NOMO-1 treated with dmso at 0.1 percent for 144 hours (cell line): ENCODE measurements at regions not wholly inside any gene's neighbourhood (a gene's known extent, or its start where the extent isn't known, plus 50 kb on each side); places are given as distances from the start of the nearest gene placed in this dataset.

ENCODE experiments used
- DNase-seq: peaks from one replicate; lab custom pipeline; 2025; ENCODE audit not compliant: unreplicated experiment; lab: John Stamatoyannopoulos, UW

GRCh38 chr20:57048027-57048869 lies 218.2 kb downstream of the BMP7 start:
- DNase-seq, result peak; percentile 68

DNA sequence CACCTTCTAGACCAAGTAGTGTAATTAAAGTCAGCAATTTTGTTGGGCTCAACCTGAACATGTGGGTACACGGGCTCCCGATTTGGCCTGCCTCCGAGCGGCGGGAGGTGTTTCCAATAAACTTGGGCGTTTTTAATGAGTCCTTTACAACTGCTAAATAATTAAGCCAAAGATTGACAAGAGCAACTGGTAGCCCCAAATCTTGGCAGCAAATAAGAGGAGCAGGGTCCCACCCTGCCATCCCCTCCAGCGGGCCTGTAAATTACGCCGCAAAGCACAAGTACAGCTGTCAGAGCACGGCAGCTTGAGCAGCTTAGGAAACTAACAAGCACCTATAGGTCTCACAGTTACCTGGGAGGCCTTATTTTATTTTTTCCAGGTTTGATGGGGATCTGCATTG lies 217.1 kb downstream of the BMP7 start:
- no peak for DNase-seq

GRCh38 chr20:57051096-57051495 lies 215.3 kb downstream of the BMP7 start:
- no peak for DNase-seq

- no peak for DNase-seq
Observed at GRCh38 chr20:57053067-57053466, 213.4 kb downstream of the BMP7 start.

DNA sequence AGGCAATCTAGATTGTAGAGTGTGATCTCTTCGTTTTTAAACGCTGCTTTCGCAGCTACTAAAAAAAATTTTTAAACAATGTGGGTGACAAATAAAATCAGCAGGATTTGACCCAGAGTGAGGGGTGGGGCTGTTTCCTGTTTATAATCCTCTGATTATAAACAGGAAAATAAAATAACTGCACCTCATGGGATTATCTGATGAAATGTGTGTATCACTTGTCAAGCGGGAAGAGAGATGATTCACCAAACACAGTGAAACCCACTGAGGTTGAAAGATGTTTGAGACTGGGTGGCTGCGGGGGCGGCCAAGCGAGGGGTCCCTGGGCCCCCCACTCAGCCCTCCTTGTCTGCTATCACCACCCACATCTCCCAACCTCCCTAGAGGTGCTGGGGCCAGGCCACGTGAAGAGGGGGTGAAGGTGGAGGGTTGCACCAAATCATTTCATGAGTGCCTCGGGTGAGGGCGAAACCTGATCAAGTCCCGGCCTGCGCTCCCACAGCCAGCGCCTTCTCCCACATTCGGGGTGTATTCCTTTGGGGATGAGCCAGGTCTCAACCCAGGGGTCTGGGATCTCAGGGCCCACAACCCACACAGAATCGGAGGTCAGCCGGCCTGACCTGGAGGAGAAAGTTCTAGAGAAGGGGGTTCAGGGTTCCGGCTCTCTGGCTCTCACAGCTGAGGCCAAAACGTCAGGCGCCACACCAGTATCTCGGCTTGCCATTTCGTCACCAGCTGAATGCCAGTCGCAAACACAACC lies 212.5 kb downstream of the BMP7 start:
- DNase-seq, result no peak

GRCh38 chr20:57055345-57055744 lies 211.1 kb downstream of the BMP7 start:
- DNase-seq, result no peak

DNA sequence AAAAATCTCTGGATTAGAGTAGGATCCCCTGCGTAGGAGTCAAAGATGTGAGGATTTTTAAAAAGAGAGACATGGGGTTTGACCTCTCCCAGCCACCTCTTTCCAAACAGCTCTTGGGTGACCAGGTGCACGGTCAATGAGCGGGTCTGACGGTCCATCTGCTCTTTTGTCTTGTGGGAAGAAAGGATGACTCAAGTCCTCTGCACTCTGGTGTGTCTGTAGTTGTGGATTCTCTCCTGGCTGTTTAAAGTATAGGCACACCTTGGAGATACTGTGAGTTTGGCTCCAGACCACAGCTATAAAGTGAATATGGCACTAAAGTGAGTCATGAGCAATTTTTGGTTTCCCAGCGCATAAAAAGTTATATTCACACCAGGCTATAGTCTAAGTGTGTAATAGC lies 209.8 kb downstream of the BMP7 start:
- no peak for DNase-seq

- DNase-seq, result no peak
Observed at GRCh38 chr20:57059055-57059596, 207.3 kb downstream of the BMP7 start.

DNA sequence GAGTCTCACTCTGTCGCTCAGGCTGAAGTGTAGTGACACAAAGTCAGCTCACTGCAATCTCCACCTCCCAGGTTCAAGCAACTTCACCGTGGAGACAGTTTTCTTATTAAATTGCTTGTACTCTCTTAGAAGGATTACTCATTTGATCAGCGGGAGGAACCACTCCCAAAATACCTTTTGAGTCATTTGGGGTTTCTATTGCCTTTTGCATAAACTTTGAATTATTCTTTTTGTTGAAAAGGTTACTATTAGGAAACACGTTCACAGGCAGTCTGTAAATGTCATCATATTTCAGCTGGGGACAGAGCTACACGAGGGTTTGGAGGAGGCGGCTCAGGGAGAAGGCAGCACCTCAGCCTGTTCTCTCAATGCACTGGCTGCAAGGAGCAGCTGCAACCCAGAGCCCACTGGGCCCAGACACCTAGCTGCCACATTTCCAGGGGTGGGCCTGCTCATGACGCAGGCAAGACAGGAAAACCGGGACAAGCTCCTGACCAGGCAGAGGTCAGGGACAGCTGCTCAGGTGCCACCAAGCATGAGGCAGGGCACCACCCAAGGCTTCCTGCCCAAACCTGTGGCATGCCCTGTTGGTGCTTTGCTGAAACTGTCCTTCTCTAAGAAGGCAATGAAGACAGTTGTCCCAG lies 205.9 kb downstream of the BMP7 start:
- no peak for DNase-seq

DNA sequence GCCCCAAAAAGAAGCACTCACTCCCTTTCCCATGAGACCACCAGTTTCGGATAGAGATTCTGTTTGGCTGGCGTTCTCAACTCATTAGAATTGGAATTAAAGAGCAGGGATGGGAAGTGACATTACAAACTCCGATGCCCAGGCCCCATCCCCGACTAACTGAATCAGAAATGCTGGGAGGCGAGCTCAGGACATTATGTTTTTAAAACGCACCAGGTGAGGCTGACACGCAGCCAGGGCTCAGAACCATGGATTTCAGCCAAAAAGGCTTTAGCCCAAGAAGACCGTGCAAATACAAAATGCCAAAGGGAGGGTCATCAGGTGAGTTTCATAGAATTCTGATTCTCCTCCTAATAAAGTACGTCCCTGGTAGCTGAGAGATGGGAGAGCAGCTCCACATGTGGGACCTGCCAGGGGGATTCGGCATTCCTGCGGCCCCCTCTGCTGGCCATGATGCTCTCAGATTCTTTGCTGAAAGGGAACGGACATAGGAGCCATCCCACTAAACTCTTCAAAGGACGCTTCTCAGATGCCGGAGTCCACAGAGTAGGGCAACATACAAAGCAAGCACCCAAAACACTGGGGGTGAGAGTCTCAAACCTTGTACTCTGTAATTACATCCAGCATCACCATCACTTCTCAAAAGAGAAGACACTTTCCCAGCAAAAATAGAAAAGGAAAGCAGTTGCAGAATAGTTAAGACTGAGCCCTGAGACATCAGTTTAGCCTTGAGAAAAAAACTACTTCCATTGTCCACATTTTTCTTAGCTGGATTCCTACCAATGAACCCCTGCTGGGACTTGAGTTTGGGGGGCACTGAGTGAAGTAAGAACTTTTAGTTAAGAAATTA lies 205.2 kb downstream of the BMP7 start:
- no peak for DNase-seq

GRCh38 chr20:57062241-57062640 lies 204.2 kb downstream of the BMP7 start:
- no peak for DNase-seq

DNA sequence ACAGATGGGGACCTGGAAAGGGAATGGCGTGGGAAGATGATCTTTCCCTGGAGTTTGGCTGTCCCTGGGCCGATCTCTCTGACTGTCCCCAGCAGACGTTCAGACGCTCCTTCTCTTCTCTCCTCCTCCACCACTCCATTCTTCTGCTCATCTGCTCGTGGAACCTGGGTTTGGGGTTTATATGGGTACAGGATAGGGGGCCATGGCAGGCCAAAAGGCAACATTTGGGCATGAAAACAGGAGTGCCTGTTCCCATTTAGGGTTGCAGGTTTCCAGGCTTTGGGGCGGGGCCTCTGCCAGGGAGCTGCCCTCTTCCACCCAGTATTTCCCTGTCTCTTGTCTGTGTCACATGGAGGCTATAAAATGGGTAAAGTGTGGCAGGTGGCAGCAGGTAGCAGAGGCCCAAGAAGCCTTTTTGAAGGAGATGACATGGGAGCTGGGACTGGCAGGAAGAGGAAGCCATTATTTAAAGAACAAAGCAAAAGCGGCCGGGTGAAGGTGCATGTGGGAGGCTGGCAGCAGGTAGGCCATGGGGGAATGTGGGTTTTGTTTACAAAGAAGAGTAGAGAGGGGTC lies 203.7 kb downstream of the BMP7 start:
- no peak for DNase-seq

DNA sequence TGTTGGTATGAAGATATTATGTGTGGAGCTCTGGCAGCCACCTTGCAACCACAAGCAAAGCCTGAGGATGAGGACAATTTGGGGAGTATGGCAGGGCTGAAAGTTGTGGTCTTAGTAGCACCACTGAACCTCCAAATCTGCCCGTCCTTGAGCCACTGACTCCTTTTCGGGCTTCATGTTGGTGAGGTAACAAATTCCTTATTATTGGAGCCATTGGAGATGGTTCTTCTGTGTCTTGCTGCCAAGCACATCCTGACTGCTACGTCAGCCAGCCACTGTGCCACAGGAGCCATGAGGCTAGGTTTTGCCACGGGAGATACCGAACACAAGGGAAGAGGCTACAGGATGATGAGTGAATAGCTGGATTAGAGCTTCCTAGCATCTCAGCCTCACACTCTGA lies 201.6 kb downstream of the BMP7 start:
- no peak for DNase-seq

DNA sequence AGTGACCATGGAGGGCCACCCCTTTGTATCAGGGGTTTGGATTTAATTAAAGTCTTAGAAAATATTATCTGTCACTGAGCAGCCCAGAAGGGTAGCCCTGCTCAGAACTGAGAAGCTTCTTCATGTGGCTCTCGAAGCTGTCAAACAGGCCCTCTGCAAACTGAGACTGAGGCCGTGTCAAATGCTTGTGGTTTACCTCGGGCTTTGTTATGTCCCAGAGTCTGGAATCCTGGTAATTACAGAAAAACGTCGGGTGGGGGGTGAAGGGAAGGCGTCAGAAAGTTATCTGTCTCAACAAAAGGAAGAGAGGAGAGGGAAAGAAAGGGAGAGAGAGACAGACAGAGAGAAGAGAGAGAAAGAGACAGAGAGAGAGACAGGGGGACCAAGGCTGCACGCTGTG lies 200.8 kb downstream of the BMP7 start:
- DNase-seq, result no peak

DNA sequence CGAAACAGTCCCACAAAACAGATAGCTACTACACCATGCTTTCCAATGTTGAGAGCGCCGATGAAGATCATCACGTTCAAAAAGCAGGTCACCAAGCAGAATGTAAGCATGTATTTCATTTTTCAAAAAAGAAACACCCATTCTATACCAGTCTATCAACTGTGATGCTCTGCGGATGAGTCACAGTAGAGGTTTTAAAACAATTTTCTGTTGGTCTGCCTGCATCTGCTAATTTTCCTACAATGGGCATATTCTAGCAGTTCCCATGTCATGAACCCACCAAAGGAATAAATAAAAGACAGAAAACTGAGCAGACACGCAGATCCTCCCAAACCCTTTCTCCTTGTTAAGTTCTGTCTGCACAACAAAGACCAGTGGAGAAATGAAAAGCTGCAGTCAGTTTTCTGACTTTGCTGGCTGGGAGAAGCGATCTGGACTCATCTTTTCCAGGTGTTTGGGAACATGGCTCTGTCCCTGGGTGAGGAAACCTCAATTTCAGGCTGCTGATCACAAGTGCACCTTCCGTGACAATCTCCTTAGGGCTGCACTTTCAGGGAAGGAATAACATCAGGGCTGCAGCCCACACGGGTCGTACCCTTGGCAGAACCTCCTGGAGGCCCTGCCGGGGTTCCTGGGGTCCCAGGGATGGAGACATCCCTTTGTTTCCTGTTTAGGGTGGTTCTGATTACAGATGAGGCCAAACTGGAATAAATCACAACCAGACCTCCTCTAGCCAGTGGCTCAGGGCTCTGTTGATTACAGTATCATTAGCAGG lies 200.1 kb downstream of the BMP7 start:
- no peak for DNase-seq

DNA sequence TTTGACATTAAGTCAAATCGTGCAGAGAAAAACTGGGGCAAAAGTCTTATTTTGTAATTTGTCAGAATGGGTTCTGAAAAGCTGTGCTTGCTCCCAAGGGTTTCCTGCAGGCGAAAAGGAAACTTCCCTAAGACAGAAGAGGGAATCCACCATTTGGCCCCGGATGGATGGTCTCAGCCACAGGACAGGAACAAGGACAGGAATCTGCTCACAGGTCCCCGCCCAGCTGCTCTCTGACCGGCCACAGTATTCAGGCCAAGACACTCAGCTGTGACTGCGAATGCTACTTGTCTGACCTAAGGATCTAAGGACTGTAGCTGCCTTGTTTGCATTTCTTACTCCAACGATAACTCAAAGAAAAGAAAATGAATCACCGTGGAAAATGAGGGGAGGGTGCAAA lies 197.0 kb downstream of the BMP7 start:
- no peak for DNase-seq

GRCh38 chr20:57070296-57070695 lies 196.1 kb downstream of the BMP7 start:
- DNase-seq, result no peak

DNA sequence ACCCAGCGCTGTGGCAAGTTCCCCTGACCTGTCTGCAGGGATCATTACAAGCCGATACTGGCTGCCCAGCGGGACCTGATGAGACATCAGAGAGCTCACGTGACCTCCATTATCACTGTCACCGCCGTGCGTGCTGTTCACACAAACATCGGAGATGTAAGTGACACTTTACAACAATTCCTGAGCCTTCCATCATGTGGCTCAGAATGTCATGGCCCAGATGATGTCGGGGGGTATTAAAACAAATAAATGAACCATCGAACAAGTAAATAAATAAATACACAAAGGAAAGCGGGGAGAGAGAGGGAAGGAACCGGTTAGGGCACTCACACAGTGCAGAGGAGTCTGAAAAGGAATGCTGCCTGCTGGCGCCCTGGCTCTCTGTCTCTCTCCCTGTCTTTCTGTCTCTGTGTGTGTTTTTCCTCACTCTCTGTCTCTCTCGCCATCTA lies 195.1 kb downstream of the BMP7 start:
- no peak for DNase-seq

GRCh38 chr20:57071954-57072583 lies 194.4 kb downstream of the BMP7 start:
- DNase-seq, result no peak
